ENCODE measurements at regions not wholly inside any gene's neighbourhood (a gene's known extent, or its start where the extent isn't known, plus 50 kb on each side); places are given as distances from the start of the nearest gene placed in this dataset.

DNA sequence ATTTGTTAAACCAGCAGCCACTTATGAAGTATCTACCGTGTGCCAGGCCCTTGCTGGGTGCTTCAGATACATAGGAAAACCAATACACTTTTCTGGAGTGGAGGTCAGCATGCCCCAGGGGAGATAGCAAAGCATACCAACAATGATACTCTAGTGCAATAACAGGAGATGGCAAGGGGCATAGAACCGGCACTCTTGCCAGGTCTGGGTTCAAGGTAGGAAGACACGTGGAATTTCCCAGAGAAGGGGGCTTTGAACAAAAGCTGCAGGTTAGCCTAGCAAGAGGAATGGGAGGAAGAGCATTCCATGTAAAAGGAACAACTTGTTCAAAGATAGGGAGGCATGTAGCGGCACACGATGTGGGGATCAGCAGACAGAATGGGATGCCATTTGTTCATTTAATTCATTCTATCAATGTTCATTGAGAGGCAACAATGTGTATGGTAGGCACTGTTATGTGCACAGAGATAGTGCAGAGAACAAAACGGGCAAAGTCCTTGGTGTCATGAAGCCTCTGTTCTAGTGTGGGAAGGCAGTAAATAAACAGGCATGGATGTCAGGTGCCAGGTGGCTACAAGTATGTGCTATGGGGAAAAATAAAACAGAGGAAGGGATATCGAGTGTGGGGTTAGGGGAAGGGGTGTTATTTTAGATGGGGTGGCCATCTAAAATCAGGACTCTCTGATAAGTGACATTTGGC, 162.6 kb upstream of the E2F8 start:
- Histone ChIP-seq H3K27me3 (ENCODE audit: low read depth) (peaks cover 12% of the 10 kb centered on the region), H3K36me3 (no peaks in the 10 kb centered on the region), H3K9me3 (replicated peaks) (no peaks in the 10 kb centered on the region), H3K4me1 (no peaks in the 10 kb centered on the region), H3K4me3 (no peak overlapping the region), H3K27ac (replicated peaks) (no peak overlapping the region)
- intact Hi-C loops (cut with micrococcal nuclease), result no loop called here
- DNase-seq, result no peak
- TF ChIP-seq CTCF (IDR thresholded peaks at IDR 0.05; ENCODE audit: borderline replicate concordance), result no peak

DNA sequence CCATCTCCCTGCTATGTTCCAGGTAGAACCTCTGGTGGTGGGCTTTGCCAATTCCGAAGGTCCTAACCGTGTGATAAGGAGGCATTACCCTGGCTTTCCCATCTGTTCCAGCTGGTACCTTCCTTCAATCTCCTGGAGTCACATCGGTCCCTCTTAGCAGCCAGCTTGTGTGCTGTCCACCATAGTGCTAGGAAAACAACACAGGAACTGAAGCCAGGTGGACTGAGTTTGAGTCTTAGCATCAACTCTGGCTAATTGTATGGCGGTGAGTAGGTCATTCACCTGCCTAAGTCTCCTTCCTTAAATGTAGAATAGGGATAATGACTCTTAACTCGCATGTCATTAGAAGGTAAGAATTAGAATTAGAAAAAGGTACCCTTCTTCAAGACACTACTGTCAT, 159.6 kb upstream of the E2F8 start:
- DNase-seq, result no peak

DNA sequence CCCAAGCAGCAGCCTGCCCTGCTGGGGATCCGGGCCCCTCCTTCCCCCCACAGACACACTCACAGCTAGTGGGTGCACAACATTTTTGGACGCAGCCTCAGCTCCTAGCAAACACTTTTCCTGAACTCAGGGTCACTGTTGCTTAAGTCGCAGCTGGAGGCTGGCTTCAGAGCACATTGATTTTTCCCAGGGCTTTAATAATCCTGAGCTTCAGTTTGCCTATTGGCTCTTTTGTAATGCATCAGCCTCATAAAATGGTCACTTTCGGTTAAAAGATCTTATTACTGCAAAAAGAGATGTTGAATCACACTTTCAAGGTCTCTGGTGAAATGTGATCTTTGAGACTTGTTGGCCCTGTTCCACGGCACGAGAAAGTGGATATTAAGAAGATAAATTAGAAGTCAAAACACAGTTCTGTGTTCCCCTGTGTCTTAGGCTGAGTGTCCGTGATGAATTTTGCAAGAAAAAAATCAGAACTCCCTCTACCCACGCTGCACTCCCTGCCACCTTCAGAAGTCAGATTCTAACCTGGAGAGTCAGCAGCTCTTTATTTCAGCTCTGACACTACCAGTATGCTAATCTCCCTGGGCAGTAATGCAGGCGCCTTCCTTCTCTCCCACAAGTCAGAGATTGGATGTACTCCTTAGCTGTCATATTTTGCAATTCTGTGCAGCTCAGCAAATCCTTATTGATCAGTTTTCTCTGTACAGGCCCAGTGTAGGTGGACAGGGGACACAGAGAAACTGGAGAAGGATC, 158.2 kb upstream of the E2F8 start:
- H3K27ac ChIP-seq (replicated peaks), result no peak overlapping the region
- intact Hi-C loops (cut with micrococcal nuclease), result no loop called here
- no peaks in the 10 kb centered on the region for H3K4me1 ChIP-seq
- no peaks in the 10 kb centered on the region for H3K27me3 ChIP-seq (ENCODE audit: low read depth)
- H3K4me3 ChIP-seq, result no peak overlapping the region
- no peak for TF ChIP-seq CTCF (IDR thresholded peaks at IDR 0.05; ENCODE audit: borderline replicate concordance)
- no peaks in the 10 kb centered on the region for H3K36me3 ChIP-seq
- DNase-seq, result no peak
- H3K9me3 ChIP-seq (replicated peaks), result no peaks in the 10 kb centered on the region

More for the DNA sequence above, 159.6 kb upstream of the E2F8 start:
- H3K4me1 ChIP-seq, result no peaks in the 10 kb centered on the region
- H3K27me3 ChIP-seq (ENCODE audit: low read depth), result no peaks in the 10 kb centered on the region
- TF ChIP-seq CTCF (IDR thresholded peaks at IDR 0.05; ENCODE audit: borderline replicate concordance), result no peak
- H3K36me3 ChIP-seq, result no peaks in the 10 kb centered on the region
- intact Hi-C loops (cut with micrococcal nuclease), result no loop called here
- H3K4me3 ChIP-seq, result no peak overlapping the region
- no peaks in the 10 kb centered on the region for H3K9me3 ChIP-seq (replicated peaks)
- H3K27ac ChIP-seq (replicated peaks), result no peak overlapping the region

- no peak for DNase-seq
- H3K4me3 ChIP-seq, result no peak overlapping the region
- no peaks in the 10 kb centered on the region for H3K36me3 ChIP-seq
- intact Hi-C loops (cut with micrococcal nuclease), result no loop called here
- H3K9me3 ChIP-seq (replicated peaks), result no peaks in the 10 kb centered on the region
- no peaks in the 10 kb centered on the region for H3K4me1 ChIP-seq
- no peak for TF ChIP-seq CTCF (IDR thresholded peaks at IDR 0.05; ENCODE audit: borderline replicate concordance)
- H3K27me3 ChIP-seq (ENCODE audit: low read depth), result no peaks in the 10 kb centered on the region
- no peak overlapping the region for H3K27ac ChIP-seq (replicated peaks)
These were observed 157.5 kb upstream of the E2F8 start for GRCh38 chr11:19398273-19398672.

DNA sequence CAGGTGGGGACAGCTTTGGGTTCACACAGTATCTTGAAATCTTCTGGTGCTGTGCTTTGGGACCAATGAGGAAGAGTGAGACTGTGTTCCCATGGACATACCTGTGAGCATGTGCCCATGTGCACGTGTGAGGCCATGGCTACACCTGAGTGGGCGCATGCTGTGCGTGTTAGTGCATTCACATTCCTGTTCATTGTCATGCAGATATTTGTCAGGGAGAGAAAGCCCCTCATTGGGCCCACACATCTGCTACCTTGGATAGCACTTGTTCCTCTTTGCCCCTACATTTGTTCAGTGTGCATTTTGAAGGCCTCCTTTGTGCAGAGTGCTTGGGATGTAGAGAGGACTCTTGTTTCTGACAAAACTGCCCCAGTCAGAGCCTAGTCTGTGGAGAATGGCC, 154.3 kb upstream of the E2F8 start:
- H3K36me3 ChIP-seq, result no peaks in the 10 kb centered on the region
- no peak for TF ChIP-seq CTCF (IDR thresholded peaks at IDR 0.05; ENCODE audit: borderline replicate concordance)
- no peak overlapping the region for H3K27ac ChIP-seq (replicated peaks)
- H3K27me3 ChIP-seq (ENCODE audit: low read depth), result no peaks in the 10 kb centered on the region
- DNase-seq, result no peak
- peaks cover 3% of the 10 kb centered on the region for H3K9me3 ChIP-seq (replicated peaks)
- H3K4me3 ChIP-seq, result no peak overlapping the region
- intact Hi-C loops (cut with micrococcal nuclease), result no loop called here
- H3K4me1 ChIP-seq, result no peaks in the 10 kb centered on the region
